SK-N-SH (cell line): ENCODE measurements at regions not wholly inside any gene's neighbourhood (a gene's known extent, or its start where the extent isn't known, plus 50 kb on each side); places are given as distances from the start of the nearest gene placed in this dataset.

Experiments
- CTCF ChIP-seq: fragments of 200-600 bp; sonication (generic); IDR thresholded peaks from 2 replicates; pipeline ENCODE4 v1.6.1; 2017; ENCODE audit warnings: antibody characterized with exemption, mild to moderate bottlenecking, moderate library complexity
- EP300 ChIP-seq, 2 experiments: IDR thresholded peaks; 2 replicates each; pipeline versions ENCODE4 v1.4.0 to v1.6.1; 2012; ENCODE audit warnings: borderline replicate concordance in 1 of 2, low read depth in 1 of 2, low read length in 1 of 2
- EZH2phosphoT487 ChIP-seq: fragments of 200-600 bp; sonication (generic); IDR thresholded peaks from 2 replicates; pipeline ENCODE4 v1.6.1; 2017; ENCODE audit warnings: low read depth, mixed run types, mild to moderate bottlenecking, antibody characterized with exemption, moderate library complexity, borderline replicate concordance
- TCF12 ChIP-seq: IDR thresholded peaks from 2 replicates; pipeline ENCODE4 v1.4.0; 2012

- no peak for TF ChIP-seq CTCF
- no peak for TF ChIP-seq EP300 (IDR thresholded peaks at IDR 0.05; ENCODE audit: borderline replicate concordance in 1 of 2, low read depth in 1 of 2, low read length in 1 of 2)
- no peak for TF ChIP-seq EZH2phosphoT487
- no peak for TF ChIP-seq TCF12
Measured at GRCh38 chrX:125895518-125895917, 270.6 kb downstream of the DCAF12L2 start.
